Ovary (tissue), 3 donors: ENCODE measurements at regions not wholly inside any gene's neighbourhood (a gene's known extent, or its start where the extent isn't known, plus 50 kb on each side); places are given as distances from the start of the nearest gene placed in this dataset.

Source experiments
- CTCF ChIP-seq, 3 donors: fragments of 450-650 bp in 2 of 3; fragments of 200-600 bp in 1 of 3; IDR thresholded peaks; one replicate each; pipeline versions ENCODE4 v1.5.1 to v1.8.0; 2016 to 2022; ENCODE audit warnings: antibody characterized with exemption in 3 of 3, mild to moderate bottlenecking in 1 of 3
- EP300 ChIP-seq: sonication (generic); formaldehyde crosslinking; IDR thresholded peaks from one replicate; pipeline ENCODE4 v1.6.1; 2017; ENCODE audit warnings: antibody characterized with exemption
- POLR2A ChIP-seq: fragments of 450-650 bp; IDR thresholded peaks from one replicate; pipeline ENCODE4 v1.6.1; 2017; ENCODE audit warnings: antibody characterized with exemption, mild to moderate bottlenecking, moderate library complexity
- donor health status: DM: no; HTN: no; CAD: no.

GRCh38 chr2:16862471-16862870 is 196.8 kb upstream of the CYRIA start:
- TF ChIP-seq POLR2A (no peak), CTCF (IDR thresholded peaks at IDR 0.05) (no peak), EP300 (no peak)
